ENCODE measurements at regions not wholly inside any gene's neighbourhood (a gene's known extent, or its start where the extent isn't known, plus 50 kb on each side); places are given as distances from the start of the nearest gene placed in this dataset.
"Not testable (repeated sequence)": the region's sequence is repeated elsewhere in the genome, so short reads cannot be mapped to it uniquely, and the experiment has no call there.

- DNase-seq = no peak
Measured at GRCh38 chr5:87115839-87116364, 151.8 kb upstream of the RASA1 start.

GRCh38 chr5:87116825-87117512, 150.7 kb upstream of the RASA1 start:
- DNase-seq = no peak

GRCh38 chr5:87119588-87119987, 148.1 kb upstream of the RASA1 start:
- no peak for DNase-seq

- DNase-seq = no peak
Measured at GRCh38 chr5:87120518-87121303, 147.0 kb upstream of the RASA1 start.

- DNase-seq = no peak
Measured at GRCh38 chr5:87121304-87122150, 146.2 kb upstream of the RASA1 start.

- no peak for DNase-seq
Measured at GRCh38 chr5:87122151-87122977, 145.3 kb upstream of the RASA1 start.

GRCh38 chr5:87125766-87126165, 141.9 kb upstream of the RASA1 start:
- DNase-seq = no peak

GRCh38 chr5:87126869-87127268, 140.8 kb upstream of the RASA1 start:
- no peak for DNase-seq

- DNase-seq = no peak
Measured at GRCh38 chr5:87127426-87127825, 140.3 kb upstream of the RASA1 start.

GRCh38 chr5:87127956-87128687, 139.6 kb upstream of the RASA1 start:
- no peak for DNase-seq

- no peak for DNase-seq
Measured at GRCh38 chr5:87129046-87129445, 138.6 kb upstream of the RASA1 start.

- no peak for DNase-seq
Measured at GRCh38 chr5:87132696-87133095, 135.0 kb upstream of the RASA1 start.

GRCh38 chr5:87134513-87134912, 133.2 kb upstream of the RASA1 start:
- not testable (repeated sequence) for DNase-seq

- no peak for DNase-seq
Measured at GRCh38 chr5:87136096-87136495, 131.6 kb upstream of the RASA1 start.

GRCh38 chr5:87136733-87137132, 130.9 kb upstream of the RASA1 start:
- DNase-seq = no peak

- DNase-seq = no peak
Measured at GRCh38 chr5:87137283-87137682, 130.4 kb upstream of the RASA1 start.

GRCh38 chr5:87138091-87138805, 129.4 kb upstream of the RASA1 start:
- no peak for DNase-seq

GRCh38 chr5:87139795-87140194, 127.9 kb upstream of the RASA1 start:
- DNase-seq = no peak

GRCh38 chr5:87141544-87141943, 126.1 kb upstream of the RASA1 start:
- no peak for DNase-seq

- DNase-seq = not testable (repeated sequence)
Measured at GRCh38 chr5:87145853-87146252, 121.8 kb upstream of the RASA1 start.

GRCh38 chr5:87147441-87147840, 120.2 kb upstream of the RASA1 start:
- DNase-seq = no peak
